HUDEP-2 (cell line): ENCODE measurements at regions not wholly inside any gene's neighbourhood (a gene's known extent, or its start where the extent isn't known, plus 50 kb on each side); places are given as distances from the start of the nearest gene placed in this dataset.
"Not testable (repeated sequence)": the region's sequence is repeated elsewhere in the genome, so short reads cannot be mapped to it uniquely, and the experiment has no call there.

Experiments used
- DNase-seq, 76 experiments: peaks; one replicate each; lab custom pipeline; 2025; ENCODE audit not compliant: unreplicated experiment in 76 of 76; lab: John Stamatoyannopoulos, UW

- DNase-seq, result no peak
Observed at GRCh38 chr9:1535051-1535450, 480.1 kb upstream of the SMARCA2 start.

GRCh38 chr9:1535599-1535998 lies 479.5 kb upstream of the SMARCA2 start:
- no peak for DNase-seq

- DNase-seq, result no peak
Observed at GRCh38 chr9:1536522-1537170, 478.5 kb upstream of the SMARCA2 start.

GRCh38 chr9:1538301-1538700 lies 476.8 kb upstream of the SMARCA2 start:
- no peak for DNase-seq

GRCh38 chr9:1539216-1539615 lies 475.9 kb upstream of the SMARCA2 start:
- DNase-seq, result no peak

- no peak for DNase-seq
Observed at GRCh38 chr9:1550636-1551035, 464.5 kb upstream of the SMARCA2 start.

- DNase-seq, result no peak
Observed at GRCh38 chr9:1554081-1555035, 460.8 kb upstream of the SMARCA2 start.

GRCh38 chr9:1558666-1559065 lies 456.5 kb upstream of the SMARCA2 start:
- not testable (repeated sequence) for DNase-seq

- no peak for DNase-seq
Observed at GRCh38 chr9:1575939-1576338, 439.2 kb upstream of the SMARCA2 start.

- no peak for DNase-seq
Observed at GRCh38 chr9:1580215-1580614, 434.9 kb upstream of the SMARCA2 start.

- DNase-seq, result no peak
Observed at GRCh38 chr9:1581926-1582325, 433.2 kb upstream of the SMARCA2 start.

- no peak for DNase-seq
Observed at GRCh38 chr9:1591310-1591709, 423.8 kb upstream of the SMARCA2 start.

- no peak for DNase-seq
Observed at GRCh38 chr9:1598270-1598669, 416.9 kb upstream of the SMARCA2 start.

- DNase-seq, result no peak
Observed at GRCh38 chr9:1599961-1600360, 415.2 kb upstream of the SMARCA2 start.

GRCh38 chr9:1604942-1605560 lies 410.1 kb upstream of the SMARCA2 start:
- peak in 5 of 76 experiments; percentile 3 to 15 (median 7) for DNase-seq

GRCh38 chr9:1606253-1606652 lies 408.9 kb upstream of the SMARCA2 start:
- no peak for DNase-seq

- no peak for DNase-seq
Observed at GRCh38 chr9:1612886-1613285, 402.3 kb upstream of the SMARCA2 start.

GRCh38 chr9:1617419-1617818 lies 397.7 kb upstream of the SMARCA2 start:
- DNase-seq, result no peak

- DNase-seq, result no peak
Observed at GRCh38 chr9:1619915-1620710, 395.0 kb upstream of the SMARCA2 start.

- DNase-seq, result no peak
Observed at GRCh38 chr9:1637401-1637800, 377.7 kb upstream of the SMARCA2 start.

GRCh38 chr9:1639166-1639565 lies 376.0 kb upstream of the SMARCA2 start:
- no peak for DNase-seq
